H9 (cell line): ENCODE measurements at regions not wholly inside any gene's neighbourhood (a gene's known extent, or its start where the extent isn't known, plus 50 kb on each side); places are given as distances from the start of the nearest gene placed in this dataset.

Experiments used
- DNase-seq: peaks from one replicate; pipeline ENCODE4 v3.0.0-alpha.2; 2017
- H2AFZ ChIP-seq: one replicate; pipeline ENCODE4 v1.6.1; 2013; ENCODE audit warnings: mild to moderate bottlenecking, low read length, control low read depth, moderate library complexity
- H2AK5ac ChIP-seq: 2 replicates; pipeline ENCODE4 v1.6.1; 2013; ENCODE audit warnings: low read length, control low read depth, mixed read lengths; ENCODE audit not compliant: insufficient read length
- H2BK120ac ChIP-seq: one replicate; pipeline ENCODE4 v1.6.1; 2013; ENCODE audit warnings: low read depth, mild to moderate bottlenecking, low read length, control low read depth, inconsistent platforms; ENCODE audit not compliant: poor library complexity, severe bottlenecking
- H2BK12ac ChIP-seq: 2 replicates; pipeline ENCODE4 v1.6.1; 2013; ENCODE audit warnings: low read length, control low read depth, mixed read lengths, low read depth; ENCODE audit not compliant: insufficient read length
- H2BK15ac ChIP-seq: 2 replicates; pipeline ENCODE4 v1.6.1; 2013; ENCODE audit warnings: low read depth, low read length, control low read depth
- H2BK20ac ChIP-seq: one replicate; pipeline ENCODE4 v1.6.1; 2013; ENCODE audit warnings: low read depth, mild to moderate bottlenecking, low read length, control low read depth, inconsistent platforms; ENCODE audit not compliant: poor library complexity, severe bottlenecking
- H2BK5ac ChIP-seq: 2 replicates; pipeline ENCODE4 v1.6.1; 2013; ENCODE audit warnings: low read length, control low read depth, mixed read lengths; ENCODE audit not compliant: insufficient read length
- H3K14ac ChIP-seq: 2 replicates; pipeline ENCODE4 v1.6.1; 2013; ENCODE audit warnings: low read length, control low read depth; ENCODE audit not compliant: insufficient read depth
- H3K18ac ChIP-seq: 2 replicates; pipeline ENCODE4 v1.6.1; 2013; ENCODE audit warnings: low read depth, mild to moderate bottlenecking, mixed read lengths, low read length, control low read depth; ENCODE audit not compliant: insufficient read length
- H3K23ac ChIP-seq: 2 replicates; pipeline ENCODE4 v1.6.1; 2013; ENCODE audit warnings: low read length, control low read depth, mixed read lengths, low read depth; ENCODE audit not compliant: insufficient read length
- H3K23me2 ChIP-seq: 2 replicates; pipeline ENCODE4 v1.6.1; 2013; ENCODE audit warnings: low read depth, mild to moderate bottlenecking, mixed read lengths, low read length, control low read depth; ENCODE audit not compliant: insufficient read length, poor library complexity, severe bottlenecking
- H3K27ac ChIP-seq: 2 replicates; pipeline ENCODE4 v1.5.1; 2013; ENCODE audit warnings: low read length, control low read depth, mixed read lengths, low read depth; ENCODE audit not compliant: insufficient read length
- H3K27me3 ChIP-seq: 2 replicates; pipeline ENCODE4 v1.6.1; 2013; ENCODE audit warnings: low read length, control low read depth, inconsistent platforms; ENCODE audit not compliant: insufficient read depth
- H3K4ac ChIP-seq: 2 replicates; pipeline ENCODE4 v1.6.1; 2013; ENCODE audit warnings: low read depth, mild to moderate bottlenecking, control low read depth, inconsistent platforms, low read length, moderate library complexity
- H3K4me1 ChIP-seq: 2 replicates; pipeline ENCODE4 v1.6.1; 2013; ENCODE audit warnings: low read length, control low read depth, inconsistent platforms; ENCODE audit not compliant: insufficient read depth
- H3K4me2 ChIP-seq: 2 replicates; pipeline ENCODE4 v1.6.1; 2013; ENCODE audit warnings: low read length, control low read depth, mixed read lengths; ENCODE audit not compliant: insufficient read length, insufficient read depth
- H3K56ac ChIP-seq: 2 replicates; pipeline ENCODE4 v1.6.1; 2013; ENCODE audit warnings: low read depth, mild to moderate bottlenecking, mixed read lengths, low read length, control low read depth; ENCODE audit not compliant: insufficient read length
- H3K79me1 ChIP-seq: 2 replicates; pipeline ENCODE4 v1.6.1; 2013; ENCODE audit warnings: low read depth, mild to moderate bottlenecking, moderate library complexity, low read length, control low read depth, inconsistent platforms; ENCODE audit not compliant: insufficient read depth, poor library complexity, severe bottlenecking
- H3K79me2 ChIP-seq: 2 replicates; pipeline ENCODE4 v1.6.1; 2013; ENCODE audit warnings: low read length, control low read depth, inconsistent platforms; ENCODE audit not compliant: insufficient read depth
- H3K9ac ChIP-seq: 2 replicates; pipeline ENCODE4 v1.6.1; 2013; ENCODE audit warnings: low read length, control low read depth, mixed read lengths; ENCODE audit not compliant: insufficient read length; ENCODE audit errors: extremely low read depth
- H3K9me3 ChIP-seq: one replicate; pipeline ENCODE4 v1.6.1; 2013; ENCODE audit warnings: low read depth, low read length, inconsistent platforms; ENCODE audit not compliant: control insufficient read depth
- H3T11ph ChIP-seq: one replicate; pipeline ENCODE4 v1.6.1; 2013; ENCODE audit warnings: mild to moderate bottlenecking, low read length, control low read depth, inconsistent platforms
- H4K20me1 ChIP-seq: one replicate; pipeline ENCODE4 v1.6.1; 2013; ENCODE audit not compliant: control insufficient read depth, insufficient read length, insufficient read depth
- H4K5ac ChIP-seq: 2 replicates; pipeline ENCODE4 v1.6.1; 2013; ENCODE audit warnings: low read depth, mild to moderate bottlenecking, mixed read lengths, low read length, control low read depth; ENCODE audit not compliant: insufficient read length
- H4K8ac ChIP-seq: replicated peaks from 2 replicates; pipeline ENCODE4 v1.6.1; 2013; ENCODE audit warnings: low read length, control low read depth, mixed read lengths, low read depth; ENCODE audit not compliant: insufficient read length
- H4K91ac ChIP-seq: 2 replicates; pipeline ENCODE4 v1.6.1; 2013; ENCODE audit warnings: low read depth, mild to moderate bottlenecking, moderate library complexity, mixed read lengths, low read length, control low read depth; ENCODE audit not compliant: insufficient read length
- H3K27ac Mint-ChIP-seq, 3 experiments: 2 replicates in 2 of 3; 3 replicates in 1 of 3; pipeline ENCODE4 v1.8.0; 2020 to 2021; ENCODE audit warnings: mixed read lengths in 3 of 3, mild to moderate bottlenecking in 1 of 3, moderate library complexity in 1 of 3
- H3K27me3 Mint-ChIP-seq: 2 replicates; pipeline ENCODE4 v1.8.0; 2021; ENCODE audit warnings: low read depth, mild to moderate bottlenecking, moderate library complexity, mixed read lengths
- H3K36me3 Mint-ChIP-seq, 3 experiments: 2 replicates in 2 of 3; 3 replicates in 1 of 3; pipeline ENCODE4 v1.8.0; 2020 to 2021; ENCODE audit warnings: low read depth in 3 of 3, mixed read lengths in 3 of 3; ENCODE audit not compliant: insufficient read depth in 1 of 3
- H3K4me1 Mint-ChIP-seq, 2 experiments: 2 replicates each; pipeline ENCODE4 v1.8.0; 2020; ENCODE audit warnings: mixed read lengths in 2 of 2
- H3K4me3 Mint-ChIP-seq, 2 experiments: 2 replicates in 1 of 2; 3 replicates in 1 of 2; pipeline ENCODE4 v1.8.0; 2020 to 2021; ENCODE audit warnings: mild to moderate bottlenecking in 2 of 2, mixed read lengths in 2 of 2, moderate library complexity in 1 of 2
- H3K9me3 Mint-ChIP-seq, 2 experiments: 2 replicates in 1 of 2; 3 replicates in 1 of 2; pipeline ENCODE4 v1.8.0; 2020; ENCODE audit warnings: mild to moderate bottlenecking in 2 of 2, mixed read lengths in 2 of 2, moderate library complexity in 1 of 2
- WGBS: extraction: QIAGEN DNeasy Blood & Tissue Kit; methylation state at CpG from one replicate; pipeline ENCODE4 v1.1.7; 2013; ENCODE audit warnings: missing lambda C conversion rate, low lambda C conversion rate, mixed read lengths; ENCODE audit not compliant: insufficient read length; ENCODE audit errors: extremely low coverage; 5-methylcytosine and 5-hydroxymethylcytosine counted together
- TF ChIP-seq, protein P1 (sequence below): fragments of 200-600 bp; sonication (generic); conservative IDR thresholded peaks from 3 replicates; pipeline ENCODE4 v1.8.0; 2021; ENCODE audit warnings: antibody characterized with exemption, mild to moderate bottlenecking

GRCh38 chr7:119903085-119903484, 369.9 kb upstream of the KCND2 start:
- no peaks in the 10 kb centered on the region for H3K23me2 ChIP-seq
- no peak overlapping the region for H3K27ac ChIP-seq
- H3K4me1 ChIP-seq, result no peaks in the 10 kb centered on the region
- H3K14ac ChIP-seq, result no peak overlapping the region
- Mint-ChIP-seq H3K4me3 (no peak overlapping the region), H3K4me1 (peaks cover 0 to 10% of the 10 kb centered on the region in 2 experiments; a peak in 2 of 4 replicates), H3K27ac (no peak overlapping the region), H3K9me3 (no peaks in the 10 kb centered on the region), H3K27me3 (no peaks in the 10 kb centered on the region), H3K36me3 (no peaks in the 10 kb centered on the region)
- no peak overlapping the region for H2BK12ac ChIP-seq
- H3K79me2 ChIP-seq, result no peaks in the 10 kb centered on the region
- no peak overlapping the region for H4K91ac ChIP-seq
- H4K20me1 ChIP-seq, result no peaks in the 10 kb centered on the region
- H3K9me3 ChIP-seq, result no peaks in the 10 kb centered on the region
- H4K8ac ChIP-seq, result no peak overlapping the region
- whole genome bisulfite sequencing, result no CpG with 5 or more reads among the region's 2 CpGs
- H3K9ac ChIP-seq, result no peak overlapping the region
- no peak overlapping the region for H3K4ac ChIP-seq
- H3T11ph ChIP-seq, result no peak overlapping the region
- H2BK5ac ChIP-seq, result no peak overlapping the region
- no peaks in the 10 kb centered on the region for H3K27me3 ChIP-seq
- no peak overlapping the region for H4K5ac ChIP-seq
- no peak overlapping the region for H3K56ac ChIP-seq
- TF ChIP-seq, protein P1, sequence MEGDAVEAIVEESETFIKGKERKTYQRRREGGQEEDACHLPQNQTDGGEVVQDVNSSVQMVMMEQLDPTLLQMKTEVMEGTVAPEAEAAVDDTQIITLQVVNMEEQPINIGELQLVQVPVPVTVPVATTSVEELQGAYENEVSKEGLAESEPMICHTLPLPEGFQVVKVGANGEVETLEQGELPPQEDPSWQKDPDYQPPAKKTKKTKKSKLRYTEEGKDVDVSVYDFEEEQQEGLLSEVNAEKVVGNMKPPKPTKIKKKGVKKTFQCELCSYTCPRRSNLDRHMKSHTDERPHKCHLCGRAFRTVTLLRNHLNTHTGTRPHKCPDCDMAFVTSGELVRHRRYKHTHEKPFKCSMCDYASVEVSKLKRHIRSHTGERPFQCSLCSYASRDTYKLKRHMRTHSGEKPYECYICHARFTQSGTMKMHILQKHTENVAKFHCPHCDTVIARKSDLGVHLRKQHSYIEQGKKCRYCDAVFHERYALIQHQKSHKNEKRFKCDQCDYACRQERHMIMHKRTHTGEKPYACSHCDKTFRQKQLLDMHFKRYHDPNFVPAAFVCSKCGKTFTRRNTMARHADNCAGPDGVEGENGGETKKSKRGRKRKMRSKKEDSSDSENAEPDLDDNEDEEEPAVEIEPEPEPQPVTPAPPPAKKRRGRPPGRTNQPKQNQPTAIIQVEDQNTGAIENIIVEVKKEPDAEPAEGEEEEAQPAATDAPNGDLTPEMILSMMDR, result no peak
- no peak overlapping the region for H3K4me2 ChIP-seq
- H3K79me1 ChIP-seq, result no peaks in the 10 kb centered on the region
- no peak overlapping the region for H3K18ac ChIP-seq
- H2BK120ac ChIP-seq, result no peak overlapping the region
- no peak overlapping the region for H2BK15ac ChIP-seq
- no peak for DNase-seq
- no peak overlapping the region for H2AFZ ChIP-seq
- H2BK20ac ChIP-seq, result no peak overlapping the region
- H3K23ac ChIP-seq, result no peak overlapping the region
- H2AK5ac ChIP-seq, result no peak overlapping the region
